Endothelial cell of umbilical vein (primary cell): ENCODE measurements at regions not wholly inside any gene's neighbourhood (a gene's known extent, or its start where the extent isn't known, plus 50 kb on each side); places are given as distances from the start of the nearest gene placed in this dataset.

Source experiments
- BruUV-seq: library from RNA; stranded (reverse); fragments of 400-500 nt; replicated peaks from 2 replicates; lab custom pipeline; 2021; lab: Mats Ljungman, UMichigan
- CTCF ChIA-PET: fragments of 300-600, 350-600 bp; sonication (Branson Sonifier 250); formaldehyde crosslinking; loops from one replicate; lab custom pipeline; 2021; ENCODE audit warnings: antibody characterized with exemption, inconsistent platforms; lab: Charles Lee
- POLR2A ChIA-PET: fragments of 300-600, 350-600 bp; sonication (Branson Sonifier 250); formaldehyde crosslinking; loops from one replicate; lab custom pipeline; 2021; ENCODE audit warnings: antibody characterized with exemption, inconsistent platforms; lab: Charles Lee
- DNase-seq: peaks from one replicate; pipeline ENCODE4 v3.0.0-alpha.2; 2011; ENCODE audit warnings: low read depth, low spot score
- FAIRE-seq: peaks from 2 replicates; lab custom pipeline; 2011; peaks lifted over from hg19 to GRCh38; lab: Jason Lieb, UNC
- H2AFZ ChIP-seq: 2 replicates; pipeline ENCODE4 v1.6.0; 2012; ENCODE audit warnings: low read depth, low read length, control low read depth, inconsistent platforms
- H3K27ac ChIP-seq: 2 replicates; pipeline ENCODE4 v1.5.1; 2011; ENCODE audit warnings: low read depth, mild to moderate bottlenecking, control low read depth, low read length, moderate library complexity; ENCODE audit not compliant: insufficient read depth
- H3K27me3 ChIP-seq, 2 experiments: 2 replicates each; pipeline versions ENCODE4 v1.6.0 to v1.6.1; 2011; ENCODE audit warnings: low read length in 2 of 2, mixed read lengths in 1 of 2; ENCODE audit not compliant: control insufficient read depth in 2 of 2, insufficient read depth in 2 of 2
- H3K36me3 ChIP-seq, 2 experiments: 2 replicates in 1 of 2; 3 replicates in 1 of 2; pipeline ENCODE4 v1.5.1; 2011; ENCODE audit warnings: low read length in 2 of 2, mild to moderate bottlenecking in 1 of 2, moderate library complexity in 1 of 2; ENCODE audit not compliant: control insufficient read depth in 2 of 2, insufficient read depth in 2 of 2; ENCODE audit errors: extremely low read depth in 1 of 2
- H3K4me1 ChIP-seq: 3 replicates; pipeline ENCODE4 v1.5.1; 2011; ENCODE audit warnings: mild to moderate bottlenecking, low read length; ENCODE audit not compliant: control insufficient read depth, insufficient read depth; ENCODE audit errors: extremely low read depth
- H3K4me2 ChIP-seq: 2 replicates; pipeline ENCODE4 v1.6.1; 2011; ENCODE audit warnings: low read length, control low read depth, mixed read lengths; ENCODE audit not compliant: insufficient read depth
- H3K4me3 ChIP-seq, 3 experiments: fragments of 200-600 bp in 1 of 3; sonication (generic), shearing (Covaris generic) in 1 of 3; replicated peaks in 1 of 3; 2 replicates each; pipeline ENCODE4 v1.5.1; 2011 to 2016; ENCODE audit warnings: control low read depth in 3 of 3, low read length in 3 of 3, mild to moderate bottlenecking in 2 of 3, inconsistent platforms in 1 of 3, low read depth in 1 of 3, moderate library complexity in 1 of 3; ENCODE audit not compliant: insufficient read depth in 1 of 3
- H3K79me2 ChIP-seq: 2 replicates; pipeline ENCODE4 v1.6.0; 2012; ENCODE audit warnings: low read length, inconsistent platforms; ENCODE audit not compliant: control insufficient read depth, insufficient read depth
- H3K9ac ChIP-seq: replicated peaks from 2 replicates; pipeline ENCODE3; 2011; ENCODE audit warnings: low read length, control low read depth; ENCODE audit not compliant: insufficient read depth; ENCODE audit errors: extremely low read depth
- H3K9me1 ChIP-seq: replicated peaks from 3 replicates; pipeline ENCODE4 v1.6.0; 2011; ENCODE audit warnings: mild to moderate bottlenecking, low read length; ENCODE audit not compliant: control insufficient read depth, insufficient read depth; ENCODE audit errors: extremely low read depth
- H3K9me3 ChIP-seq: replicated peaks from 2 replicates; pipeline ENCODE4 v1.5.1; 2012; ENCODE audit warnings: low read length, inconsistent platforms; ENCODE audit not compliant: control insufficient read depth, insufficient read depth
- H4K20me1 ChIP-seq: replicated peaks from 2 replicates; pipeline ENCODE3; 2011; ENCODE audit warnings: mild to moderate bottlenecking, low read length; ENCODE audit not compliant: control insufficient read depth, insufficient read depth; ENCODE audit errors: extremely low read depth
- EZH2 ChIP-seq: IDR thresholded peaks from 2 replicates; pipeline ENCODE4 v1.6.1; 2012; ENCODE audit warnings: borderline replicate concordance, low read depth, mild to moderate bottlenecking, moderate library complexity, low read length, inconsistent platforms; ENCODE audit not compliant: severe bottlenecking
- FOS ChIP-seq: IDR thresholded peaks from 2 replicates; pipeline ENCODE4 v1.6.1; 2011; ENCODE audit warnings: mild to moderate bottlenecking, low read length, moderate library complexity, borderline replicate concordance; ENCODE audit not compliant: insufficient read depth
- GATA2 ChIP-seq: IDR thresholded peaks from 2 replicates; pipeline ENCODE4 v1.7.0; 2011; ENCODE audit warnings: low read depth, mild to moderate bottlenecking, moderate library complexity, mixed read lengths, low read length; ENCODE audit not compliant: insufficient read length, insufficient read depth
- JUN ChIP-seq: IDR thresholded peaks from 2 replicates; pipeline ENCODE4 v1.6.1; 2011; ENCODE audit warnings: borderline replicate concordance, low read depth; ENCODE audit not compliant: insufficient read length, insufficient read depth
- MYC ChIP-seq: IDR thresholded peaks from one replicate; pipeline ENCODE4 v1.6.1; 2011; ENCODE audit warnings: mild to moderate bottlenecking, low read depth, low read length
- POLR2A ChIP-seq: IDR thresholded peaks from 2 replicates; pipeline ENCODE4 v1.6.1; 2012; ENCODE audit warnings: low read depth, mild to moderate bottlenecking, control low read depth, low read length
- POLR2AphosphoS5 ChIP-seq: IDR thresholded peaks from 2 replicates; pipeline ENCODE4 v1.6.1; 2012; ENCODE audit warnings: low read depth, mild to moderate bottlenecking, control low read depth, low read length, moderate library complexity; ENCODE audit not compliant: insufficient read depth
- dilution Hi-C: fragments of 300-500 bp; cut with MboI; formaldehyde crosslinking; loops from one replicate; pipeline ENCODE4 v1.15.0; 2019; ENCODE audit warnings: low sequenced_read_pairs; ENCODE audit not compliant: extremely low pct_ligation_motif_present
- intact Hi-C: fragments of 100-400 bp; cut with micrococcal nuclease; formaldehyde crosslinking; loops from one replicate; pipeline ENCODE4 v1.10.0; 2022

DNA sequence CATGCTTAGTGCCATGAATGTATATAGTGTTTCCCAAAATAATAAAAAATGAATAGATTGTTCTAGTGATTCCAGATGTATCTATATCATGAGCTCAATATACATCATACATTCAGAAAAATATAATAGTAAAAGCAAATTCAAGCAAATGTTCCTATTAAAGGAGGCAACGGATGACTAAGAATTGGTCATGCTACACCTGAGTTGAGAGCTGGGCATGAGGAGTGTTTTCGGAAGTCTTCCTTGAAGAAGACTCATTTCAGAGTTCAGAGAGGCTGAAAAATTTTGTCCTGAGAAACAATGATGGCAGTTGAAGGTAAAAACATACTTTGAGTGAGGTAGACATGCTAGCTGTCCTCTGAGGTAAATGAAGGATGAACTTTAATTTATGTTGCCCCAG, 79.3 kb upstream of the IL1RAPL2 start:
- dilution Hi-C loops: no loop called here
- H4K20me1 ChIP-seq: no peaks in the 10 kb centered on the region
- no peaks in the 10 kb centered on the region for H3K9me3 ChIP-seq
- H3K4me1 ChIP-seq: no peaks in the 10 kb centered on the region
- no peaks in the 10 kb centered on the region for H3K79me2 ChIP-seq
- H3K27ac ChIP-seq: no peak overlapping the region
- DNase-seq (no peak), FAIRE-seq (no peak)
- H3K9me1 ChIP-seq: no peaks in the 10 kb centered on the region
- H3K9ac ChIP-seq: no peak overlapping the region
- no peaks in the 10 kb centered on the region for H3K27me3 ChIP-seq
- no peak for TF ChIP-seq JUN
- TF ChIP-seq POLR2AphosphoS5: no peak
- TF ChIP-seq GATA2: no peak
- TF ChIP-seq MYC: no peak
- TF ChIP-seq EZH2: no peak
- TF ChIP-seq POLR2A: no peak
- no peak overlapping the region for H3K4me3 ChIP-seq
- CTCF ChIA-PET: interaction anchor here (1.1 kb wide), 1 partner anchor 436 kb away, joined by 5 read pairs; no protein-coding TSS in a partner anchor
- H2AFZ ChIP-seq: no peak overlapping the region
- intact Hi-C loops: no loop called here
- H3K4me2 ChIP-seq: no peak overlapping the region
- POLR2A ChIA-PET: no interaction called here
- H3K36me3 ChIP-seq: no peaks in the 10 kb centered on the region
- no TSS peak for BruUV-seq

GRCh38 chrX:104482757-104483156, 83.2 kb upstream of the IL1RAPL2 start:
- H3K4me2 ChIP-seq: no peak overlapping the region
- dilution Hi-C loops: no loop called here
- intact Hi-C loops: no loop called here
- no peak for TF ChIP-seq POLR2AphosphoS5
- no peak for TF ChIP-seq GATA2
- no peak for TF ChIP-seq FOS
- TF ChIP-seq JUN: no peak
- H4K20me1 ChIP-seq: no peaks in the 10 kb centered on the region
- H3K9me3 ChIP-seq: no peaks in the 10 kb centered on the region
- POLR2A ChIA-PET: no interaction called here
- DNase-seq: no peak
- H3K27me3 ChIP-seq: no peaks in the 10 kb centered on the region
- H3K4me3 ChIP-seq: no peak overlapping the region
- no peak overlapping the region for H3K9ac ChIP-seq
- no peaks in the 10 kb centered on the region for H3K79me2 ChIP-seq
- no peaks in the 10 kb centered on the region for H3K4me1 ChIP-seq
- BruUV-seq: no TSS peak
- CTCF ChIA-PET: interaction anchor here (1.8 kb wide), 1 partner anchor 707 kb away, joined by 8 read pairs; no protein-coding TSS in a partner anchor
- FAIRE-seq: peak; percentile 73
- no peak overlapping the region for H3K27ac ChIP-seq
- H2AFZ ChIP-seq: no peak overlapping the region
- H3K9me1 ChIP-seq: no peaks in the 10 kb centered on the region
- no peaks in the 10 kb centered on the region for H3K36me3 ChIP-seq
